ENCODE measurements at regions not wholly inside any gene's neighbourhood (a gene's known extent, or its start where the extent isn't known, plus 50 kb on each side); places are given as distances from the start of the nearest gene placed in this dataset.

DNA sequence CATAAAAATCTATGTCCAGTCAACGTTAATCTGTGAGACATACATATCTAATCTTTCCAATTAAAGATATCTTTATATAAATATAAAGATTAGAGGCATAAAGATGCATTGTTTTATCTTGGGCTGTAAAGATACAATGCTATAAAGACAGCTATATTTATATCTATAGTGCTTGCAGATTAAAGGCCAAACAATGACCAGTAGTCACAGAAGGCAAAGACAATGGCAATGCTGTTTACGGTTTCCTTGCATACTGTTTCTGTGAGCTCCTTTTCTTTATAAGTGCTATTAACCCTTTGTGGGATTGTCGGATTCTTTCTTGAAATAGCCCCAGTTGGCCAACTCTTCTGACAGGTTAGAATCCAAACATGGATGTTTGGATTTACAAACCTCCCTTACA lies 85.5 kb upstream of the SALL1 start:
- CTCF ChIA-PET: no interaction called here
- POLR2A ChIA-PET: no interaction called here
- intact Hi-C loops (cut with micrococcal nuclease): no loop called here

More for the DNA sequence above, 85.5 kb upstream of the SALL1 start:
- Histone ChIP-seq H3K36me3 (ENCODE audit: control insufficient read depth in 1 of 2, insufficient read depth in 2 of 2, low read length in 2 of 2) (no peaks in the 10 kb centered on the region), H3K9me2 (ENCODE audit: insufficient read depth) (no peaks in the 10 kb centered on the region), H3K27ac (ENCODE audit: low read depth, low read length) (no peak overlapping the region), H3K9me3 (ENCODE audit: control insufficient read depth in 1 of 2, insufficient read depth in 1 of 2, low read depth in 1 of 2, low read length in 2 of 2) (peaks cover 0 to 4% of the 10 kb centered on the region in 2 experiments; a peak in 1 of 4 replicates), H2AFZ (ENCODE audit: low read depth, low read length, poor library complexity, severe bottlenecking) (no peak overlapping the region), H3K4me3 (replicated peaks in 1 of 2; ENCODE audit: low read depth in 1 of 2, low read length in 2 of 2) (no peak overlapping the region), H3K79me2 (ENCODE audit: insufficient read depth, low read length) (no peaks in the 10 kb centered on the region), H3K27me3 (ENCODE audit: insufficient read depth, low read length) (no peaks in the 10 kb centered on the region), H3K4me1 (ENCODE audit: control insufficient read depth in 1 of 2, insufficient read depth in 2 of 2, low read length in 2 of 2) (no peaks in the 10 kb centered on the region), H4K20me1 (ENCODE audit: insufficient read depth) (no peaks in the 10 kb centered on the region), H3K9ac (ENCODE audit: low read length) (no peak overlapping the region), H3K4me2 (ENCODE audit: low read length) (no peak overlapping the region)
- RAD21 ChIA-PET (ENCODE audit: low non-redundant PET in 1 of 2, low total read pairs in 2 of 2, uncharacterized antibody in 2 of 2, unreplicated experiment in 2 of 2): no interaction called here
- no TSS peak for BruUV-seq (replicated peaks)
- ATAC-seq (no peak), DNase-seq (ENCODE audit: low read depth, low spot score) (no peak)
- TF ChIP-seq, protein P1, sequence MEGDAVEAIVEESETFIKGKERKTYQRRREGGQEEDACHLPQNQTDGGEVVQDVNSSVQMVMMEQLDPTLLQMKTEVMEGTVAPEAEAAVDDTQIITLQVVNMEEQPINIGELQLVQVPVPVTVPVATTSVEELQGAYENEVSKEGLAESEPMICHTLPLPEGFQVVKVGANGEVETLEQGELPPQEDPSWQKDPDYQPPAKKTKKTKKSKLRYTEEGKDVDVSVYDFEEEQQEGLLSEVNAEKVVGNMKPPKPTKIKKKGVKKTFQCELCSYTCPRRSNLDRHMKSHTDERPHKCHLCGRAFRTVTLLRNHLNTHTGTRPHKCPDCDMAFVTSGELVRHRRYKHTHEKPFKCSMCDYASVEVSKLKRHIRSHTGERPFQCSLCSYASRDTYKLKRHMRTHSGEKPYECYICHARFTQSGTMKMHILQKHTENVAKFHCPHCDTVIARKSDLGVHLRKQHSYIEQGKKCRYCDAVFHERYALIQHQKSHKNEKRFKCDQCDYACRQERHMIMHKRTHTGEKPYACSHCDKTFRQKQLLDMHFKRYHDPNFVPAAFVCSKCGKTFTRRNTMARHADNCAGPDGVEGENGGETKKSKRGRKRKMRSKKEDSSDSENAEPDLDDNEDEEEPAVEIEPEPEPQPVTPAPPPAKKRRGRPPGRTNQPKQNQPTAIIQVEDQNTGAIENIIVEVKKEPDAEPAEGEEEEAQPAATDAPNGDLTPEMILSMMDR (IDR thresholded peaks at IDR 0.05 in 2 of 3, conservative IDR thresholded peaks at IDR 0.05 in 1 of 3; ENCODE audit: borderline replicate concordance in 1 of 3, insufficient read depth in 1 of 3, low read depth in 2 of 3, low read length in 2 of 3): no peak
- TF ChIP-seq SIN3A (IDR thresholded peaks at IDR 0.05; ENCODE audit: low read depth) (no peak), EGR1 (IDR thresholded peaks at IDR 0.05; ENCODE audit: low read depth) (no peak), SP1 (IDR thresholded peaks at IDR 0.05; ENCODE audit: low read depth) (no peak), ELF1 (IDR thresholded peaks at IDR 0.05; ENCODE audit: borderline replicate concordance, low read depth) (no peak), ZFX (IDR thresholded peaks at IDR 0.05) (no peak), POLR2AphosphoS5 (IDR thresholded peaks at IDR 0.05; ENCODE audit: low read depth, low read length) (no peak), YY1 (IDR thresholded peaks at IDR 0.05; ENCODE audit: extremely low read depth, insufficient replicate concordance, low read depth, low read length) (no peak), SRF (IDR thresholded peaks at IDR 0.05; ENCODE audit: low read depth) (no peak), ATF3 (IDR thresholded peaks at IDR 0.05) (no peak), POLR2A (IDR thresholded peaks at IDR 0.05; ENCODE audit: borderline replicate concordance, extremely low read depth, insufficient read depth, insufficient read length) (no peak), CEBPB (IDR thresholded peaks at IDR 0.05; ENCODE audit: low read depth) (no peak), EZH2 (IDR thresholded peaks at IDR 0.05) (no peak)
- TF ChIP-seq, protein P2, sequence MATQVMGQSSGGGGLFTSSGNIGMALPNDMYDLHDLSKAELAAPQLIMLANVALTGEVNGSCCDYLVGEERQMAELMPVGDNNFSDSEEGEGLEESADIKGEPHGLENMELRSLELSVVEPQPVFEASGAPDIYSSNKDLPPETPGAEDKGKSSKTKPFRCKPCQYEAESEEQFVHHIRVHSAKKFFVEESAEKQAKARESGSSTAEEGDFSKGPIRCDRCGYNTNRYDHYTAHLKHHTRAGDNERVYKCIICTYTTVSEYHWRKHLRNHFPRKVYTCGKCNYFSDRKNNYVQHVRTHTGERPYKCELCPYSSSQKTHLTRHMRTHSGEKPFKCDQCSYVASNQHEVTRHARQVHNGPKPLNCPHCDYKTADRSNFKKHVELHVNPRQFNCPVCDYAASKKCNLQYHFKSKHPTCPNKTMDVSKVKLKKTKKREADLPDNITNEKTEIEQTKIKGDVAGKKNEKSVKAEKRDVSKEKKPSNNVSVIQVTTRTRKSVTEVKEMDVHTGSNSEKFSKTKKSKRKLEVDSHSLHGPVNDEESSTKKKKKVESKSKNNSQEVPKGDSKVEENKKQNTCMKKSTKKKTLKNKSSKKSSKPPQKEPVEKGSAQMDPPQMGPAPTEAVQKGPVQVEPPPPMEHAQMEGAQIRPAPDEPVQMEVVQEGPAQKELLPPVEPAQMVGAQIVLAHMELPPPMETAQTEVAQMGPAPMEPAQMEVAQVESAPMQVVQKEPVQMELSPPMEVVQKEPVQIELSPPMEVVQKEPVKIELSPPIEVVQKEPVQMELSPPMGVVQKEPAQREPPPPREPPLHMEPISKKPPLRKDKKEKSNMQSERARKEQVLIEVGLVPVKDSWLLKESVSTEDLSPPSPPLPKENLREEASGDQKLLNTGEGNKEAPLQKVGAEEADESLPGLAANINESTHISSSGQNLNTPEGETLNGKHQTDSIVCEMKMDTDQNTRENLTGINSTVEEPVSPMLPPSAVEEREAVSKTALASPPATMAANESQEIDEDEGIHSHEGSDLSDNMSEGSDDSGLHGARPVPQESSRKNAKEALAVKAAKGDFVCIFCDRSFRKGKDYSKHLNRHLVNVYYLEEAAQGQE (IDR thresholded peaks at IDR 0.05; ENCODE audit: low read depth): no peak
